ENCODE measurements at regions not wholly inside any gene's neighbourhood (a gene's known extent, or its start where the extent isn't known, plus 50 kb on each side); places are given as distances from the start of the nearest gene placed in this dataset.
"Not testable (repeated sequence)": the region's sequence is repeated elsewhere in the genome, so short reads cannot be mapped to it uniquely, and the experiment has no call there.

DNA sequence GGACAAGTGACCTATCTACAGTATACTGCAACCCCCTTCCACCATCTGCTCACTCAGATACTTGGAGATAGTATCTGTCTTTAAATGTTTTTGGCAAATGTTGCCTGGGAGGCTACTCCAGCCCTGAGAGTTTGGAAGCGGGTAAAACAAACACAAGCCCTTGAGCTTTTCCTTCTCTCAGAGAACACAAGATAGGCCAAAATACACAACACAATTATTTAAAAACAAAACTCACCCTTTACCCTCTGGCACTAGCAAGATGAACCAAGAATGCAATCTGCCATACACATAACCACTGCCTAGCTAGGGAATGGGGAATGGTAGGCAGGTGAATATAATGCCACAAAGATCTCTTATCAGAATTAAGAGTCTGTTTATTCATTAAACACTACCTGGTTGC, 324.7 kb upstream of the FAM47C start:
- DNase-seq: no peak

DNA sequence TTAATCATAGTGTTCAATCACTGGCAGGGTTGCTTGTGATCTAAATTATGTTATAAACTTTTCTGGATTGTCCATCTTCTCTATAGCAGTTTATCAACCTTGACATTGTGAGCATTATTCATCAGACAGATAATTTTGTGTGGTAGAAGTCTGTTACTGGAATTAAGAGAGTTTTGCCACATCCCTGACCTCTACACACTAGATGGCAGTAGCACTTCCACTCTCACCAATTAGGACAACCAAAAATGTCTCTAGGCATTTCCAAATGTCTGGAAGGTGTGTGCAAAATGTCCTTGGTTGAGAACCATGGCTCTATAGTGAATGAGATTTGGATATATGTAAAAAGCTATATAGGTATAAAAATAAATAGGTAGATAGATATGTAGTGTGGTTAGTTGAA, 324.1 kb upstream of the FAM47C start:
- DNase-seq: no peak

- no peak for DNase-seq
These were observed 286.2 kb upstream of the FAM47C start for GRCh38 chrX:36721990-36722389.

DNA sequence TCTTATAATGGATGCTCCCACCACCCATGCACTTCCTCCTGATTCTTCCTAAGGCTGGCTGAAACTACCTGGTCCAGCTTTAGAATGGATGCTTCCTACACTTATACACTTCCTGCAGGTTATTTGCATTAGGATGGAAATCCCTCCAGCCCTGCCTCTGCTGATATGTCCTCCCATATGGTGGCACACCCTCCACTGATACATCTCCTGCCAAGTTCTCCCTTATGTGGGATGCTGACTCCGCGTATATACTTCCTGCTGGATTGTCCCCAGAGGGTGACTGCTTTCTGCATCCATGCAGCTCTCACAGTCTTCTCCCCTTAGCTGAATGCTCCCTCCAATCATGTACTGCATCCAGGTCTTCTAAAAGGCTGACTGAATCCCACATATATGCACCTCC, 254.6 kb upstream of the FAM47C start:
- no peak for DNase-seq

DNA sequence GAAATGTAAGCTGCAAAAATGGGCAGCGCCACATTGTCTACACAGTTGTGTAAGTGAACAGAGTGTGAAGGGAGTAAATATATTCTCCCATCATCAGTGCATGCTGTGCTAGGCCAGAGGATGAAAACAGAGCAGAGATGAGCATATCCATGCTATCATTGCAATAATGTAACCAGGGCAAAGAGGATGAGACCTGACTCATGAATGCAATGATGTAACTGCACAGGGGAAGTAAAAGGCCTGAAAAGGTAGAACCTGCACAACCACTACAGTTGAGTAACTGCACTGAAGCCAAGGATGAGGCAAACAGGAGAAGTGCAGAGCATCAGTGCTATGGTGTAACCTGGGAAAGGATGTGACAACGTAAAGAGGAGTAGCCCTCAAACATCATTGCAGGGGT, 220.4 kb upstream of the FAM47C start:
- no peak for DNase-seq

- no peak for DNase-seq
These were observed 205.0 kb upstream of the FAM47C start for GRCh38 chrX:36803151-36803550.

GRCh38 chrX:36804066-36804465, 204.1 kb upstream of the FAM47C start:
- no peak for DNase-seq

GRCh38 chrX:36844857-36845256, 163.3 kb upstream of the FAM47C start:
- DNase-seq: no peak

- DNase-seq: no peak
These were observed 160.7 kb upstream of the FAM47C start for GRCh38 chrX:36847496-36847895.

DNA sequence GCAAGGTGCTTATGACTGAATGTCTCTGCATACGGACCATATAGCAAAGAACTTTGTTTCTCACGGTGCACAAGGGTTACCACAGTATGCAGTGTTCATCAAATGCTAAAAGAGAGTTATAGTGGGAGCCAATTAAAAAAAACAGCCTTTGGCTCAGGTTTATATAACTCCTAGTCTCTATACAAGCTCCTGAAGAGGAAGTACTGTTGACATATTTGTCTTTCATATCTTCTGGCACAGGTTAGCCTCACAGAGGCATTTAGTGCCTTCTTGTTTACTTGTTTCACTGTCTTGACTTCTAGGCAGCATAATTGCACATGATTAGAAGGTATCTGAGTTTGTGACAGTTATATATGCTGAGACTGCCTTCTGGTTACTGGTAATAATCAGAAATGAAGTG, 158.8 kb upstream of the FAM47C start:
- no peak for DNase-seq

DNA sequence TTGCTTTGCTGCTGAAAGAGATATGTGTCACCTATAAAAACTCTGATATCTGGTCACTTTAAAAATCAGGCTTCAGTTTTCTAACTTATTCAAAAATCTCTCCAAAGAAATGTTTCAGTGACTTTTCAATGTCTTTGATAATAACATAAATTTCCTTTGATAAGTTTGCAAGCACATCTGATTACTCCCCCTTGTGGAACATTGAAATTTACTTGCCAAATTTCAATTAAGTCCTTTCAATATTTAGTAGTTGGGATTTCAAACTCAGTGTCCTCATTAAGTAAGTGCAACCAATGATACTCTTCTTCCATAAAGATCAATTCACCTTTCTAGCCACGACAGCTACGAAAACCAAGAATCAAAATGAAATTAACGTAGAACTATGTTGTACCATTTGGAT, 151.3 kb upstream of the FAM47C start:
- no peak for DNase-seq

GRCh38 chrX:36859231-36859630, 148.9 kb upstream of the FAM47C start:
- no peak for DNase-seq

DNA sequence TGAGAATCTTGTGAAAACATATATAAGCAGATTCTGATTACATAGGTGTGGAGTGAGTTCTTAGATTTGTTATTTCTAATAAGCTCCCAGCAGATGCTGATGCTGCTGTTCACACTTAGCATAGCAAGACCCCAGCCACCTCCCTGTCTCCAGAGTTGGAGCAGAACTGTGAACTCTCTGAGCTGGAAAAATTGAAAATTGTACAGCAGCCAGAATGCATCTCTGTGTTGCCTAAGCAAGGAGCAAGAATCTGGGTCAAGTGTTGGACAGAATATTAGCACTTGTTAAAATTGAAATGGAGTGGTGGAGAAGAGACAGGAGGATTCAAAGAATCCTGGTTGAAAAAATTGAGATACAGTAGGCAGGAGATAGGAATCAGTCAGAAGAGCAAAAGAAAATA, 146.6 kb upstream of the FAM47C start:
- no peak for DNase-seq

DNA sequence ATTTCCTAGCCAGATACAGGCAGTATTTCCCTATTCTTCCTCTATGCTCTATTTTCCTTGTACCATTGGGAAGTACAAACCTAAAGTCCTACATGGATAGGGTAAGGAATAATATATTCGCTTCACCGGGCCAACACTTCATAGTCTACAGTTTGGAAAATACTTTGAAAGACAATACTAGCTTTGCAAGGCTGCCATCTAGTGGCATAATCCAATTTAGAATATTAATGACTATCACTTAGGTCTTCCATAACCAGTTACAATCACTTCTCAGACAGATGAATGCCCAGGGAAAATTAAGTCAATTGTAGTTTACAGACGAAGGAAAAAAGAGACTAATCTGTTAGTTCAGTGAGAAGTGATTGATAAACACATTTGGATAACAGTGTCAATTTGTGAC, 141.0 kb upstream of the FAM47C start:
- DNase-seq: no peak

- no peak for DNase-seq
These were observed 139.6 kb upstream of the FAM47C start for GRCh38 chrX:36868592-36868991.

DNA sequence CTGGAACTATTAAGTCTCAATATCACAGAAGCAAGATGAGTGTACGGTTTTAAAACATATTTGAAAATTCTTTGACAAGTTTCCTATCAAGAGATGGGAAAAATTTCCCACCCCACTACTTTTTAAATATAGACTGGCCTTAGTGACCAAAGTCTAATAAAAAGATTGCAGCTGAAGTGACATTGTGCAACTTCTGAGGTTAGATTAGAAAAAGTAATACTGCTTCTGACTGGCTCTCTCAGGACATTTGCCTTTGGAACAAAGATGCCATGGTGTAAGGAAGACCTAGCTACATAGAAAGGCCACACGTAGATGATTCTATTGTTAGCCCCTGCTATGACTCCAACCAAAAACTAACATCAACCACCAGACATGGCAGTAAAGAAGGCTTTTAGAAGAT, 138.7 kb upstream of the FAM47C start:
- no peak for DNase-seq

GRCh38 chrX:36897690-36898089, 110.5 kb upstream of the FAM47C start:
- DNase-seq: no peak

DNA sequence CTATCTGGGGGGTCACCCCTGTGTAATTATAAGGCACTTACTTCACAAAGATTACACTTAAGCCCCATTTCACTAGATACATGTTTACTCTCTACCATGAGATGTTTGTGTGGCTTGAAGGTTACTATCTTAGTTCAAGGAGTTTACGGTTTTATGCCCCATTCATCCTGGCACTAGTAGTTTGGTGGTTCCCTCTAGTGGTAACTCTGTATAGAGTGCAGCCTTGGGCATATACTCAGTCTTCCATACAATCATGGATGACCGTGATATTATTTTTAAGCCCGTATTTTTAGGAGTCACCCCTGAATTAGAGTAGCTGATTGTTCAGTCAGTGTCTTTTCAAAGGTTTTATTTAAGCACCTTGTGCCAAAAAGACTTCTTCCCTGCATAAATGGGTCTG, 109.9 kb upstream of the FAM47C start:
- DNase-seq: no peak

DNA sequence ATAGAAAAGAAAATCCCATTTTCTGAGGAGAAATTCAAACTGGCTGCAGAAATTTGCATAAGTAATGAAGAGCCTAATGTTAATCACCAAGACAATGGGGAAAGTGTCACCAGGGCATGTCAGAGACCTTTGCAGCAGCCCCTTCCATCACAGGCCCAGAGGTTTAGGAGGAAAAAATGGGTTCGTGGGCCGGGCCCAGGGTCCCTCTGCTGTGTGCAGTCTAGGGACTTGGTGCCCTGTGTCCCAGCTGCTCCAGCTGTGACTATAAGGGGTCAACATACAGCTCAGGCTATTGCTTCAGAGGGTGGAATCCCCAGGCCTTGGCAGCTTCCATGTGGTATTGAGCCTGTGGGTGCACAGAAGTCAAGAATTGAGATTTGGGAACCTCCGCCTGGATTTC, 103.6 kb upstream of the FAM47C start:
- not testable (repeated sequence) for DNase-seq

DNA sequence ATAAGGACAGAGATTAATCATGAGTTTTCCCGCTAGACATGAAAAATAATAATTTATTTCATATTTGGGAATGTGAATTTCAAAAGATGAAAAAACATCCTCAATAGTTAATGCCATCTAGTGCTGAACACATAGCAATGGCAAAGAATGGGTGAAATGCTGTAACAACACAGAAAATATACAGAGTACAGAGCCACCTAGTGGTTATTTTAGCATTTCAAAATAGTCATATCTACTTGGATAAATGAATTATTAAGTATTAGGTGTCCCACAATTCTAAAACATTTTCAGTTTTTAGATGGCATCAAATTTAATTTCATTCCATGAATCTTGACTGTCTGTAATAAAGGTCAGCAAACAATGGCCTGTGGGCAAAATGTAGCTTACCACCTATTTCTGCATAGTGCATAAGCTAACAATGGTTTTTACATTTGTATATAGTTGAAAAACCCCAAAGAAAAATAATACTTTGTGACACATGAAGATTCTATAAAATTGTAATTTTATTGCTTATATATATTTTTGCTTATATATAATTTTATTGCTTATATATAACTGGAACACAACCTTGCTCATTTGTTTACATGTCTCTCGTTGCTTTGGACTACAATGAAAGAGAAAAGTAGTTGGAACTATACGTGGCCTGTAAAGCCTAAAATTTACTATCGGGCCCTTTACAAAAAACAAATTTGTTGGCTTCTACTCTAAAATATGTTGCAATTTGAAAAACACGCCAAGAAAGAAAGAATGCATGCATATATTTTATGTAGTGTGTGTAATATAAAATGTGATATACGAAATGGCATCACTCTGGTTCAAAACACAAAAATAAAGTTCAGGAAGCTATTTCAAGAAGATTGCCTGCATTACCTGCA, 99.1 kb upstream of the FAM47C start:
- DNase-seq: no peak

- no peak for DNase-seq
These were observed 98.5 kb upstream of the FAM47C start for GRCh38 chrX:36909676-36910030.

GRCh38 chrX:36913551-36913950, 94.6 kb upstream of the FAM47C start:
- no peak for DNase-seq

- no peak for DNase-seq
These were observed 91.2 kb upstream of the FAM47C start for GRCh38 chrX:36916941-36917340.

GRCh38 chrX:36927712-36928111, 80.5 kb upstream of the FAM47C start:
- DNase-seq: no peak

- no peak for DNase-seq
These were observed 77.7 kb upstream of the FAM47C start for GRCh38 chrX:36930491-36930890.

Data from NCI-H226 (cell line).